Skin of body (tissue), 1 donor: ENCODE measurements at regions not wholly inside any gene's neighbourhood (a gene's known extent, or its start where the extent isn't known, plus 50 kb on each side); places are given as distances from the start of the nearest gene placed in this dataset.

Experiments
- DNase-seq: peaks from one replicate; lab custom pipeline; 2025; lab: John Stamatoyannopoulos, UW

DNA sequence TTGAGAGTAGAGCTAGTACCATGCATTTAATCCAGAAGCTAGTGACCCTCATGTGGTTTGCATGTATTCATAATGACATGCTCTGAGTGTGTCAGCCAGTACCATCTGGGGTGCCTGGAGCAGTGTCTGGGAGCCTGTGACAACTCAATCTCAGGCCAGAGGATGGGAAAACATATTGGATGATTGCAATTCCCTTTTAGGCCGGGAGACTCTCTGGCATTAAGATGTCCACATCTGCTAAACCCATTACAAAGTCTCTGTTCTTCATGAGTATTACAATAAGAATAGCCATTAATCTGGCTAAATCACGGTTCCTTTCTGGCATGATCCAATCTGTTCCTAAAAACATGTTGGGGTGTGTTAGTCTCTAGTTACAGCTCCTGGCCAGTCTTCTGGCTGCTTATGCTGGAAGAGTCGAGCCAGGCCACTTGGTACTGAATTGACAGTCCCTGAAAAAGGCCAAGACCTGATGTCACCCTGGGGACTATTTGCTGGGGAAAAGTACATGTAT, 475.7 kb downstream of the ENC1 start:
- DNase-seq = peak; percentile 67

DNA sequence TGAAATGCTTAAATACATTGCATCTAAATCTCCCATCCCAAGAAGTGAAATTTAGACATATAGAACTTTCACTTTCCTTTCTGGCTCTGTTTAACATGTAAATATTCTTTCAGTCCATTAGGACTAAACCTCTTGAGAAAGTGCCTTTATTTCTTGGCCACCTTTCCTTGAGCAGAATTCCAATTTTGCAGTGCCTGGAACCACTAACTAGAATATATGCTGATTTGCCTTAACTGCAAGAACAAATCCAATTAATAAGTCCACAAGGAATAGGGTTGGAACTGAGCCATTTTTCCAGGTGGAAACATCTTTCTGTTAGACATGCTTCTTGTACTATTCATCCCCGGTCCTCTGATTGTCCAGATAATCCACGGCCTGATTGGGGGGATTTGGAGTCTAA, 478.0 kb downstream of the ENC1 start:
- no peak for DNase-seq

DNA sequence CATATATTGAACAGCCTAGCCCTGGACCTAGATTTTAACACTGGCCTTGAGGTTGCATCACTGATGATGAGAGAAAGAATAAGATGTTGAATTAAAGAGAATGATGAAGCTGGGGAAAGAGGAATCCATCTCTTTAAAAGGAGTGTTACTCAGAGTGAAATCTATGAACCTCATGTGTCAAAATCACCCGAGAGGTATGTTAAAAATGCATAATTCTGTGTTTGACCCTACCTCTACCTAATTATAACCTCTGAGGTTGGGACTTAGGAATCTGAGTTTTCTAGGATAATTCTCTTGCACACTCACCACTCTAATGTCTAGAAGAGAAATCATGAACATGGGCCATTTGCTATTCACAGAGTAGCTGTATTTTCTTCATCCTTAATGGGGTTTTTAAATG, 479.4 kb downstream of the ENC1 start:
- DNase-seq = no peak

DNA sequence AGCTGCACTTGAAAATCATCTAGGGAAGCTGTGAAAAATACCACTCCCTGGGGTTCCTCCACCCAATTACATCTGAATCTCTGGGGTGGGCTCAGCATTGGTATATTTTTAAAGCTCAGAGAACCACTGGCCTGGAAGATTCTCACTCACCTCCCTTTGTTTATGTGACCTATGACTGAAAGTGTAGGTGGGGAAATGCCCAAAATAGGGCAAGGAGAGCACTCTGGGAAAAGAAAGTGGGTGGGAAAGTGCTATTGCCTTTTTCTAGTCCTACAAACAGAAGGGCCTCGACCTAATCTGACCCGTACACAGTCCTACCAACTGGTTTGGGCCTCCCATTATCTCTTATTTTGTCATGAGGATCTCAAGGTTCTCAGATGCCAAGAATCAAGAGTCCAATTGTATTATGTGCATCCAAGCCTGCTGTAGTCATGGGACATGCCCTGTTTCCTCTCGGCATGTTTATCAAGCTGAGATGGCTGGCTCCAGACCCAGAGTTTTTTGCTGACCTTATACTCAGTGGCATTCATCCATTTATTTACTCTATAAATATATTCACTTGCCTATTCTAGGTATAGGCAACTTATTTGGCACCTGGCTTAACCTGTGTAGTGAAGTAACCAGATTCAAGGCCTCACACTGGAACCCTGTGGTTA, 483.7 kb downstream of the ENC1 start:
- no peak for DNase-seq

DNA sequence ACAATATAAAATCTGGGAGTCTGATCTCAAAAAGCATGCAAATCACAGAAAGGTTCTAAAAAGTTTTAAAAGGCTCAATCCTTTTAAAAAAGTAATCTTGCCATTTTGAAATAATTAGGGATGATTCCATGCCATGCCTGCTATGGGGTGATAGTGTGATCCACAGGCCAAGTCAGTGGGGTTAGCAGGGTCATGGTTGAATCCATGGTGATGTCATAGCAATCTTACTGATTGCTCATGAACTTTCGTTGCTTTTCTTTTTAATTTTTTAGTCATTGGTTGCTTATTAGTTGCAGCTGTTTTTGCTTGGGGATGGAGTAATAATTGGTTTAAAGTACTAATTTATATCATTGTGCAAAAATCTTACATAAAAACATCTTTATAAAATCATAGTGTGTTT, 485.0 kb downstream of the ENC1 start:
- no peak for DNase-seq

DNA sequence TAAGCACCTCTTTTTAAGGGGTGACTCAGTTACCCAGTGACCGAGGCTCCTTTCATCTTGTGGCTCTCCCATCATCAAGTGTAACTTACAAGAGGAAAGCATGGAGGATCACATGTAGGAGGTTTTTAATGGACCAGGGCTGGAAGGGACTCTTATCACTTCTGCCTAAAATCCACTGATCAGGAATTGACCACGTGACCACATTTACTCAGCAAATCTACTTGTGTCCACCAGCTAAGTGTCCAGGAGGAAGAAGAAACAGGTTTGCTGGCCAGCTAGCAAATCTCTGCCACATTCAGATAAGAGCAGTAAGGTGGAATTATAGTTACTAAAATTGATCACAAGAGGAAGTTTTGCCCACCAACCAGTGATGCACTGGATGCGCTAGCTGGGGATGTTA, 486.0 kb downstream of the ENC1 start:
- no peak for DNase-seq

DNA sequence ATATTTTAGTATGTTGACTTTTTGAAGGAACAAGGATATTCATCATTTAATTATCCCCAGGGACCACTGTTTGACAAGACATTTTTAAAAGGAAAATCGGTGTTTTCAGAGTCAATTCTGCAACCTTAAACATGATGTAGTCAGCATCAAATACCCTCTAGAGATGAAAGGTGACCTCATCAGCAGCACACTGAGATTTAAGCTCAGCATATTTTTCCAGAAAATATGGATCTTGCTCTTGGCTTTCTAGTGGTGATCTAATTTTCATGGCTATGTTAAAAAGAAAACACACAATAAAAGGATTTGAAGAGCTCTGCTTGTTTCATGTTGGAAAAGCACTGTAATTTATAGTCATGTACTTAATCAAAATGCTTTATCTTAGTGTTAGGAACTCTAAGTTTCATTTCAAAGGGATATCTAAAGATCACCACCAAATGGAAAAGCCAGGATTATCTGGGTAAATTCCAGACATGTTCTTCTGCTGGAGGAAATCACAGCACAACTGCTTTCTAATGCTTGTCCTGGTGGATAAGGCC, 487.2 kb downstream of the ENC1 start:
- DNase-seq = no peak

DNA sequence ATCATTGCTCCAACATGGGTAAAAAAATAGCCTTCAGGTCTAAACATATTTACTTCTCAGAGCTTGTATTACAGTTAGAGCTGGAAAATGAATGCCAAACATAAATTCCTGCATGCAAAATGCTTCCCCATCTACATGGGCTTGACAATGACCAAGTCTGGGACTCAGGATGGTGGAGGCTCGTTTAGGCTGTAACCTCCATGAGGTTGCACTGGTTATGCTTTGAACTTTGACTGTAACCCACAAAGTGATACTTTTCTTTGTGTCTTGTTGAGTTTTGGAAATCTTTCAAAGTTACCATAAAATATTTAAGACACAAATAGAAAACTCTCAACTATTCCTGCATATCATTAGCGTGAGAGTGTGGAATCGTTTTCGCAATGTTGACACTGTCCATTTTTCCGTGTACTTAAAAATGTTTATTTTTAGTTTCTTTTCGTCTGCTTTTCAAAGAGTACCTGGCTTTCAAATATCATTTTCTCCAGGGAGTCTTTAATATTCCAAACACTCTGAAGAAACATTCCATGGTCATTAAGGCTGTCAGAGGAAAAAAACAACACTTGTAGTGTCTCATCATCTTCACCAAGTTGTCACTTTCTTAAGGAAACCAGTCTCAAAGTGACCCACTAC, 487.8 kb downstream of the ENC1 start:
- no peak for DNase-seq

DNA sequence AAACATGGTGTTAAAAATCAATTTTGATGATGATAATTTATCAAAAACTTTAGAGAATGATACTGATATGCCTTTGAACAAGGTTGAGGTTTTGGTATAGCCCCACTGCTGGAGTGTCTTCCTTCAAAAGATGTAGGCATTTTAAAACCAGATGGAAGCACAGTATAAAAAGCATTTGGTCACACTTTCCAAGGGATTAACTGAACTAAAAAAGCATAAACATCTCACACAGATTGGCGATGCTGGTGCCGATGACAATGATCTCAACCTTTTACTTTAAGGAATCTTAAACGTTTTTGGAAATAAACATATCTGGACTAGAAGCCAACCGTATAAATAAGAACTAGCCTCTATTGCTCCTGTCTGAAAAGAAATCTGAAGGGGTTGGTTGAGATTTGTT, 488.4 kb downstream of the ENC1 start:
- no peak for DNase-seq

DNA sequence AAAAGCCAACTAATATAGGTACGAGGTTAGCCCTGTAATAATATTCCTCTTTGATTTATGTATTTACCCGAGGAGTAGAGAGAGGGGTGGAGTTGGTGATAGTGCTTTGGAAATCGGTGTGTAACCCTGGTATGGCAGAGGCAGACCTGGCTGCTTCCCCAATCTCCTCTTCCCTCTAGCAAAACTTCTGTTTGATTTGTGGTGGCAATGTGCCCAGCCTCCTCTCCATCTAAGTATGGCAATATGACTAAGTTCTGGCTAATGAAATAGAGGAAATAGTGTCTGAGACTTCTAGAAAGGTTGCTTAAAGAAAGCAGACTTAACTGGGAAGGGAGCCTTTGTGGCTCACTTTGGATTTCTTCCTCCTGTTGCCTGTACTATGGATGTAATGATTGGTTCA, 491.1 kb downstream of the ENC1 start:
- peak; percentile 8 for DNase-seq

DNA sequence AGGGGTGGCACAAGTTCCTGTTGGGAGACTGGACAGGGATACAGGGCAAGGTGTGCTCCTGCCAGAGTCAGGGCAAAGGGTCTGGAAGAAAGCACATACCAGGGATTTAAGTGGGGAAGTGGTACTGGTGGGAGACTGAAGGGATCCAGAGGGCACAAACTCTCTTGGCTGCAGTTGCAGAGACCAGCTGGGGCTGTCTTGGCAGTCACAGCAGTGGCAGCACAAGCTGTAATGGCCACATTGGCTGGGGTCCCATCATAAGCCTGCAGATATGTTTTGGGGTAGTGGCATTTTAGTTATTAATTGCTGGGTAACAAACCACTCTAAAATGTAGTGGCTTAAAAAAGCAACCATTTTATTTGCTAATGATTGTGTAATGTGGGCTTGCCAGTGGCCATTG, 492.2 kb downstream of the ENC1 start:
- no peak for DNase-seq

DNA sequence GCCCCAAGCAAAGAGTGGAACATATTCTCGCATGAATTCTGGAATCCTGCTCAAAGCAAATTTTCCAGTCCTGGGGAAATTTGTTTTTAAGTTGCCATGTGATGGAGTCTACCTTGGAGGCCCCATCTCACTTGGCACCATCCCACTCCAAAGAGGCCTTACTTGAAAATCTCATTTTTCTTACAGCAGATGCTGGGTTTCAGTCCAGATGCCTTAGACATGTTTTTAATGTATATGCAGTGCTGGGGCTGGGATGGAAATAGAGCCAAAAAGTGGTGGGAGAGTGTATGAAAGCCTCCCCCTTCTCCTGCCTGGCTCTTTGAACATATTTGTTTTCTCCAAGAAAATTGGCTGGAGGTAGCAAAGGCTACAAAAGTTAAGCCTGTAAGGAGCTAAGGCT, 493.7 kb downstream of the ENC1 start:
- peak; percentile 46 for DNase-seq

DNA sequence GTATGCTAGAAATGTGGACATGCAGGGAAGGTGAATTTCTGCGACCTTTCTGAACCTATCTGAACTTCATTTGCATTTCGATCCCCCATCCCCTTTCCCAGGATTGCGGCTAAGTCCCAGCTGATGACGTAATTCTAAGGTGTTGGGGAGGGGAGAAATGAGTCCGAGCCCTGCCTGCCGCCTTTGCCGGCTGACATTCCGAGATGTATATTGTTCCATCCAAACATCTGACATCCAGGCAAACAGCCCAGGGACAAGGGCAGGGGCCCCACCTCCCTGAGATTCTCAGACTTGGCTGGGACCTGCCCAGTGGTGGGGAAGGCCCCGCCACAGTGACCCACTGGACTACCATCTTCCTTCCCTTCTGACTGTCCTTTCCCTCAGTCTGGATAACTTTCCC, 494.6 kb downstream of the ENC1 start:
- no peak for DNase-seq

DNA sequence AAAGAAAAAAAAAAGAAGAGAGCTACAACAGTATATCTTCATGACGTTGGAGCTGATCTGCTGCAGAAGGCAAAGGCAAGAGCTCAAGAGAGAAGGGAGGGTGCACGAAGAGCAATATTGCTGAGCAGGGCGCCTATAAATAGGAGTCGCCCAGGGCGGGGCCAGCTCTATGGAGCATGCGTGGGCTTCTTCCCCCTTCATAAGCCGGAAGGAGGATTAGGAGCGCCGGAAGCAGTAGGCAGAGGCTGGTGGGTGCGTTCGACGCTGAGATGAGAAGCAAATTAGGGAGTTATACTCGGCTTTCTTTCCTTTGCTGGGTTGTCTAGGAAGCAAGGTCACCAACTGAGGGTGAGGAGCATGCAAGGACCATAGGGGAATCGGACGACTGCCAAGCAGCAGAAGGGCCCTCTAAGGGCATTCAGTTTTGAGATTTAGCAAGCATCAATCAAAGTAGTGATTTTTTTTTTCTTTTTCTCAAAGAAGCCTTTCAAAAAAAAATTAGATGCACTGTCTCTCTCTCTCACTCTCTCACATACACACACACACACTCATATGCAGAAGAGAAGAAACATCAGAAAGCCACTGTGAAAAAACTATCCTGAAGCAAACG, 496.7 kb downstream of the ENC1 start:
- no peak for DNase-seq

DNA sequence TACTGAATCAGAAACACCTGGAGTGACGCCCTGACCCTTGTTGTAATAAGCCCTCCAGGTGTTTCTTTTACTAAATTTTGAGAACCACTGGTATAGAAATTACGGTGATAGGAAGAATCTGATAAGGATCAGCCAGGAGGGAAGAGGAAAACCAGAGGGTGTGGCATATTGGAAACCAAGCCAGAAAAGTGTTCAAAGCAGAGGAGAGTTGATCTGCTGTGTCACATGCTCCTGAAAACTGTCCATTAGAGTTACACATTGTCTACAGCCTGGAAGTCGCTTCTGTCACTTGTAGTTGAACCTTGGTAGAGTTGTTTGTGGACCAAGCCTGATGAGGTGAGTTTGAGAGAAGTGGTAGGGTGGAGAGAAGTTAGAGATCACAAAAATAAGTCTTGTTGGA, 497.4 kb downstream of the ENC1 start:
- no peak for DNase-seq

DNA sequence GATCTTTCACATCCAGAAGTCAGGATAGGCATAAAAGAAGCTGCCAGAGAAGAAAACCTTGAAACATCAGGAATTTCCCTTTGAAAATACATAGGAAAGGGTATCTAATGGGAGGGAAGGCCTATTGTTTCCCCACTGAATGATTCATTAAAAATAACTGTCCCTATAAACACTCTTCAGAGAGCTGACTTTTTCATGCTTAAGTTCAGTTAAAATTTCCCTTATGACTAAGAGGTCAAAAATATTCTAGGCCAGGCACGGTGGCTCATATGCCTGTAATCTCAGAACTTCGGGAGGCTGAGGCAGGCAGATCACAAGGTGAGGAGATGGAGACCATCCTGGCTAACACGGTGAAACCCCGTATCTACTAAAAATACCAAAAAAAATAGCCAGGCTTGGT, 499.5 kb downstream of the ENC1 start:
- DNase-seq = no peak

DNA sequence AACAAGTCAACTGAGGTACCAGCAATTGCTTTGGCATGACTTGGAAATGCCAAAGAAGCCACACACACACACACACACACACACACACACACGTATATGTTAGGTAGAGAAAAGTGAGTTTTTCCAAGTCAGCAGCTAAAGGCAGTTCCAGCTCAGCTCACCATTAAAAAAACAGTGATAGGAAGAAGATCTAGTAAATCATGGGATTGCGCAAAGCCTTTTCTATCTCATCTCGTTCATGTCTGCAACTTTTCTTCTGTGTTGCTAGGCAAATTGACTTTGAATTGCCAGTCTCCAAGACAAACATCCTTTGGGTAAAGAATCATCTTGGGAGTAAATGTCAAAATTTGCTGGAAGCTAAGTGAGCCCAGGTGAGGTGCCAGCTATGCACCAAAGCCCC, 500.1 kb downstream of the ENC1 start:
- no peak for DNase-seq

DNA sequence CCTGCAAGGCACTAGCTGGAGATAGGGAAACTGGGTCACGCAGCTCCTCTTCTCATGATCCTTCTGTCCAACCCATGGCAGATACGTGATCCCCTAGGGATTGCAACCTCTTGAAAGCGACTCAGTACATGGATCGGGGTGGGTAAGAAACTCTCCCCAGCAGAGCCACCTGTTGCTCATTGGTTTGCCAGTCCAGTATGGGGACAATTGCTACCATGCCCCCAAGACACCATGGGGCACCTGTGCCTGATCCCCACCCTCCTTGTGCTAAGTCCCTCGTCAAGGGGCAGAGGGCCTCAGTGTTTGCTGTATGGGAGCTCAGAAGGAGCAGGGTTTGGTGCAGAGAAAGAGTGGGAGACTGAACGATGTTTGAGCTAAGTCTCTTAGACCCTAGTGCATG, 500.9 kb downstream of the ENC1 start:
- no peak for DNase-seq

DNA sequence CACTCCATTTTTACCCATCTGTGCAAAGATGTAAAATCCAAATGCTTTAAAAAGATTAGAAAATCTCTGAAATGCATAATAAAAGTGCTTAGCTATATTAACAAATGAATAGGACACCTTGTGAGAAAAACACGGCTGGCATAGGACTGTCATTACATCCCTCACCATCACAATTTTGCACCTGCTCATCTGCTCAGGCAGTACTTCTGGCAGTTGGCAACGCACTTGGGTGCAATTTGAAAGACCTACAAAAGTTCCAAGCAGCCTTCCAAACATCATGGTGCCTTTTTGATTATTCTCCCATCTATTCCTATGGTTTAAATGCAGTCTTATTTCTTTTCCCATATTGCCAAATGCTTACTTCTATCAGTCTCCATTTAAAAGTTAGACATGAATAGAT, 501.8 kb downstream of the ENC1 start:
- no peak for DNase-seq

DNA sequence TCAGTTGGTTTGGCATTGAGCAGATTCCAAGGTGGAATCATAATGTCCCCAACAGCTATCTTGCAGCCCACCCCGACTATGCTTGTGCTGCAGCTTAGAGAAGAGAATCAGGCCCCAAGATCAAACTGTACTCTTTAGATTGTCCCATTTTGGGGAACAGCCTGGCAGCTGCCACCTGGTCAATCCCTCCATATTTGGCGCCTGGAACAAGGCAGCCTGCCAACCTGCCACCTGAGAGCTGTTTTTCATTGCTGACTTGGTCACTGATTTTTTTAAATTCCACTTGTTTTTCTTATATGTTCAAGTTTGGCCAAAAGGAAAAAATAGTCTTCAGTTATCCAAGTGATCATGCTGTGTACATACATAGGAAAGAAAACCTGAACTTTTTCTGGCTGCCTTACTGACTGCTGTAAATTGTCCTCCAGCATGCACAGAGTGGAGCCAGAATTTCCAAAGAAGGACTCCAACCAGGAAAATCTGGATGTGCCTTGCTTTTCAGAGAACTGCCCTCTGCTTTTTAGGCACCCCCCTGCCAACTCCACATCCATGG, 504.2 kb downstream of the ENC1 start:
- DNase-seq = no peak

DNA sequence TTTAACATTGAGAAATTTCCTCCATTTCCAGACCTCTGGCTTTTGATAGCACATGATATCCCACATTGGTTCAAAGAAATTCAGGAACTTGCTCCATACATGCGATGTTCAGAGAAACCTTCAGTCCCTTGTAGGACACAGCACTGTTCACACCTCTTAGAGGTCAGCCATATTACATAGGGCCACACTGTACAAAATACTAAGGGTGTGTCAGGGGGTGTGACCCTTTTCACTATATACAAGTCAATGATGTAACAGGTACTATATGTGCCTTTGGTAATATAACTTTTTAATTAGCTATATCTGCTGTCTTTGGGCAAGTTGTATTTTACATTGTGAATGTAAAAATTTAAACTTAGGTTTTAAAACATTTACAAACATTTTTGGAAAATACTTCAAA, 505.5 kb downstream of the ENC1 start:
- DNase-seq = no peak

DNA sequence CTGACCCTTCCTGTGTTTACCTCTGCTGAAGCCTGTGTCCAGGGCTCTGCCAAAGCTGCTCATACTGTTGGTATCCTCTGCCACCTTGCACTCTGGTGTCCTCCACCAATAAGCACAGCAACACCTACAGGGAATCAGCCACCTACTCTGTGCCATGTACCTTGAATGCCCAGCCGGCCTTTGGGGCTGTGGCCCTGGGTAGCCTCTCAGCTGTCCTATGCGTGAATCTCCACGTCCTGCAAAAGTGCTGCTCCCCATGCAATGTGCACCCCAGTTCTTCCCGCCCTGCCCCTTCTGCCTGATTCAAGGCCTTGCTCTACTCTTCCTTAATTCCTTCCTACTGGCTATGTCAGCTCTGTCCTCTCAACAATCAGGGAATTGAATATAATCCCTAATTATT, 506.5 kb downstream of the ARHGEF28 start:
- no peak for DNase-seq

DNA sequence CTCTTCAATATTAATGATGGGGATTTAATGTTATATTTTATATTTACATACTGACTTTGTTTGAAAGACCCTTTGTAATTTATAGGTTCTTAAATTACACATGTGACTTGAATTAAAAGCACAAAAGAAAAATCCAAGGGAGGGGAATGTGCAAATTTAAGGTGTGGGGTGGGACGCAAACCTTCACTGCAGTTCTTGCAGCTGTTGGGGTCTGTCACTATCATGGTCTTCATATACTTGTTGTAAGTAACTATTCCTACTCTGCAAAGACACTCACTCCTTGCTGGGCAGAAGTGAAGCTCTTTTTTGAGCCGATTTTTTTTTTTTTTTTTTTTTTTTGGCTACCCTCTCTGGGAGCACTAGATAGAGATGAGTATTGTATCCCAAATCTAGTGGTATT, 505.3 kb downstream of the ARHGEF28 start:
- no peak for DNase-seq
